ENCODE measurements at regions not wholly inside any gene's neighbourhood (a gene's known extent, or its start where the extent isn't known, plus 50 kb on each side); places are given as distances from the start of the nearest gene placed in this dataset.

- DNase-seq (ENCODE audit: insufficient read length, low spot score) (no peak), FAIRE-seq (no peak)
Measured at GRCh38 chr3:189498995-189499704, 132.0 kb upstream of the TP63 start.

GRCh38 chr3:189500299-189500698 is 130.9 kb upstream of the TP63 start:
- FAIRE-seq (no peak), DNase-seq (ENCODE audit: insufficient read length, low spot score) (no peak)

GRCh38 chr3:189500798-189501495 is 130.2 kb upstream of the TP63 start:
- FAIRE-seq, result no peak

GRCh38 chr3:189502256-189502655 is 128.9 kb upstream of the TP63 start:
- DNase-seq (ENCODE audit: insufficient read length, low spot score) (no peak), FAIRE-seq (no peak)

More at GRCh38 chr3:189500798-189501495, 130.2 kb upstream of the TP63 start:
- DNase-seq (ENCODE audit: insufficient read length, low spot score), result no peak

GRCh38 chr3:189502676-189503257 is 128.4 kb upstream of the TP63 start:
- DNase-seq (ENCODE audit: insufficient read length, low spot score) (no peak), FAIRE-seq (no peak)

- no peak for DNase-seq (ENCODE audit: insufficient read length, low spot score)
- FAIRE-seq, result no peak
Measured at GRCh38 chr3:189507856-189508255, 123.3 kb upstream of the TP63 start.

GRCh38 chr3:189508784-189509501 is 122.2 kb upstream of the TP63 start:
- FAIRE-seq, result peak; percentile 78
- no peak for DNase-seq (ENCODE audit: insufficient read length, low spot score)

GRCh38 chr3:189512039-189512438 is 119.2 kb upstream of the TP63 start:
- peak; percentile 84 for FAIRE-seq
- DNase-seq (ENCODE audit: insufficient read length, low spot score), result no peak

- FAIRE-seq, result no peak
- no peak for DNase-seq (ENCODE audit: insufficient read length, low spot score)
Measured at GRCh38 chr3:189512821-189513220, 118.4 kb upstream of the TP63 start.

- FAIRE-seq (peak; percentile 59), DNase-seq (ENCODE audit: insufficient read length, low spot score) (no peak)
Measured at GRCh38 chr3:189513281-189514117, 117.7 kb upstream of the TP63 start.

GRCh38 chr3:189516039-189516438 is 115.2 kb upstream of the TP63 start:
- FAIRE-seq (peak; percentile 55), DNase-seq (ENCODE audit: insufficient read length, low spot score) (no peak)

GRCh38 chr3:189517981-189518380 is 113.2 kb upstream of the TP63 start:
- DNase-seq (ENCODE audit: insufficient read length, low spot score) (no peak), FAIRE-seq (no peak)

- FAIRE-seq, result no peak
- DNase-seq (ENCODE audit: insufficient read length, low spot score), result no peak
Measured at GRCh38 chr3:189519458-189519857, 111.7 kb upstream of the TP63 start.

- FAIRE-seq (peak; percentile 60), DNase-seq (ENCODE audit: insufficient read length, low spot score) (no peak)
Measured at GRCh38 chr3:189529468-189529867, 101.7 kb upstream of the TP63 start.

- FAIRE-seq, result peak; percentile 11
- DNase-seq (ENCODE audit: insufficient read length, low spot score), result no peak
Measured at GRCh38 chr3:189529889-189530471, 101.2 kb upstream of the TP63 start.

- FAIRE-seq (no peak), DNase-seq (ENCODE audit: insufficient read length, low spot score) (no peak)
Measured at GRCh38 chr3:189530822-189531221, 100.4 kb upstream of the TP63 start.

- FAIRE-seq, result no peak
- DNase-seq (ENCODE audit: insufficient read length, low spot score), result no peak
Measured at GRCh38 chr3:189531271-189531670, 99.9 kb upstream of the TP63 start.

- DNase-seq (ENCODE audit: insufficient read length, low spot score), result no peak
Measured at GRCh38 chr3:189534531-189534930, 96.7 kb upstream of the TP63 start.

GRCh38 chr3:189537135-189537534 is 94.1 kb upstream of the TP63 start:
- DNase-seq (ENCODE audit: insufficient read length, low spot score) (no peak), FAIRE-seq (no peak)

More at GRCh38 chr3:189534531-189534930, 96.7 kb upstream of the TP63 start:
- FAIRE-seq, result no peak

- DNase-seq (ENCODE audit: insufficient read length, low spot score) (no peak), FAIRE-seq (no peak)
Measured at GRCh38 chr3:189547448-189547847, 83.7 kb upstream of the TP63 start.
